Lung (tissue), 11 donors: ENCODE measurements at regions not wholly inside any gene's neighbourhood (a gene's known extent, or its start where the extent isn't known, plus 50 kb on each side); places are given as distances from the start of the nearest gene placed in this dataset.
"Not testable (repeated sequence)": the region's sequence is repeated elsewhere in the genome, so short reads cannot be mapped to it uniquely, and the experiment has no call there.

Experiments
- ATAC-seq: fragments of 200-7000 bp; cut with Tn5 transposase; one replicate; pipeline ENCODE4 v1.9.1; 2020; ENCODE audit warnings: moderate number of reproducible peaks; ENCODE audit not compliant: insufficient read depth, low FRiP score
- DNase-seq, 3 donors: peaks; one replicate each; pipeline ENCODE4 v3.0.0-alpha.2; 2013 to 2017
- H3K27ac ChIP-seq, 2 donors: one replicate each; pipeline ENCODE4 v1.5.1; 2013; ENCODE audit warnings: mild to moderate bottlenecking in 2 of 2, moderate library complexity in 2 of 2, control low read depth in 1 of 2, inconsistent platforms in 1 of 2, low read depth in 1 of 2, low read length in 1 of 2
- H3K27me3 ChIP-seq, 3 donors: one replicate each; pipeline ENCODE4 v1.5.1; 2013; ENCODE audit warnings: low read length in 2 of 3; ENCODE audit not compliant: control insufficient read depth in 3 of 3, insufficient read depth in 3 of 3
- H3K36me3 ChIP-seq, 4 donors: one replicate each; pipeline ENCODE4 v1.5.1; 2013; ENCODE audit warnings: low read length in 4 of 4, mild to moderate bottlenecking in 1 of 4, moderate library complexity in 1 of 4; ENCODE audit not compliant: control insufficient read depth in 4 of 4, insufficient read depth in 4 of 4
- H3K4me1 ChIP-seq, 5 donors: one replicate each; pipeline ENCODE4 v1.5.1; 2013; ENCODE audit warnings: low read length in 5 of 5, mild to moderate bottlenecking in 2 of 5, moderate library complexity in 1 of 5; ENCODE audit not compliant: control insufficient read depth in 5 of 5, insufficient read depth in 5 of 5
- H3K4me3 ChIP-seq: one replicate; pipeline ENCODE4 v1.5.1; 2013; ENCODE audit warnings: mild to moderate bottlenecking, control low read depth, moderate library complexity
- H3K9ac ChIP-seq, 2 donors: one replicate each; pipeline ENCODE4 v1.5.1; 2013; ENCODE audit warnings: low read length in 2 of 2, control low read depth in 1 of 2; ENCODE audit not compliant: insufficient read depth in 1 of 2
- H3K9me3 ChIP-seq, 4 donors: one replicate each; pipeline ENCODE4 v1.5.1; 2013; ENCODE audit warnings: low read length in 3 of 4, mild to moderate bottlenecking in 1 of 4, moderate library complexity in 1 of 4; ENCODE audit not compliant: control insufficient read depth in 4 of 4, insufficient read depth in 3 of 4
- WGBS, 2 donors: extraction: QIAGEN DNeasy Blood & Tissue Kit; methylation state at CpG; one replicate each; pipeline ENCODE4 v1.1.7; 2013; 5-methylcytosine and 5-hydroxymethylcytosine counted together
- TF ChIP-seq, protein P1 (sequence below): IDR thresholded peaks from 2 replicates; pipeline ENCODE4 v1.5.1; 2012; ENCODE audit warnings: mild to moderate bottlenecking; ENCODE audit errors: control extremely low read depth, extremely low read depth
- donor health status: control.
- donor health status: control.
- donor health status: Bipolar disorder and iron deficiency.
- donor health status: healthy.
- donor health status: DM: yes; HTN: yes; CAD: no.

DNA sequence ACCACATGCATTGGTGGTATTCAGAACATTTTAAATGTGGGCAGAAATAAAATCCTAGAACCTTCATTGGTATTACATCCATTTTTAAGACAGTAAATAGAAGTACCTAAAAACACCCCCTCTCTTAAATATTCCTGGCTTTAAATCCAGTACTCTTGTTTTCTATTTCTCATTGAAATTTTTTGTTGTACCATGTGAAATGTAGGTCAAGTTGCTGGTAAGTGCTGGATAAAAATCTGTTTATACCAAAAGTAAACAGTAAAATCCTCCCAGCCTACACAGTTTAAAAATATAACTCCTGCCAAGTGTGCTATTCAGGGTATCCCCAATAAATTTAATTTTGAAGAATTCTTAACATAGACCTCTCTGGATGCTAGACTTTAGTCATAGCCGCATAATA lies 75.0 kb upstream of the FST start:
- no peak for ATAC-seq
- Histone ChIP-seq H3K36me3 (no peaks in the 10 kb centered on the region), H3K27ac (no peak overlapping the region), H3K9ac (no peak overlapping the region), H3K9me3 (no peaks in the 10 kb centered on the region), H3K4me3 (no peak overlapping the region), H3K27me3 (no peaks in the 10 kb centered on the region), H3K4me1 (no peaks in the 10 kb centered on the region)
- TF ChIP-seq, protein P1, sequence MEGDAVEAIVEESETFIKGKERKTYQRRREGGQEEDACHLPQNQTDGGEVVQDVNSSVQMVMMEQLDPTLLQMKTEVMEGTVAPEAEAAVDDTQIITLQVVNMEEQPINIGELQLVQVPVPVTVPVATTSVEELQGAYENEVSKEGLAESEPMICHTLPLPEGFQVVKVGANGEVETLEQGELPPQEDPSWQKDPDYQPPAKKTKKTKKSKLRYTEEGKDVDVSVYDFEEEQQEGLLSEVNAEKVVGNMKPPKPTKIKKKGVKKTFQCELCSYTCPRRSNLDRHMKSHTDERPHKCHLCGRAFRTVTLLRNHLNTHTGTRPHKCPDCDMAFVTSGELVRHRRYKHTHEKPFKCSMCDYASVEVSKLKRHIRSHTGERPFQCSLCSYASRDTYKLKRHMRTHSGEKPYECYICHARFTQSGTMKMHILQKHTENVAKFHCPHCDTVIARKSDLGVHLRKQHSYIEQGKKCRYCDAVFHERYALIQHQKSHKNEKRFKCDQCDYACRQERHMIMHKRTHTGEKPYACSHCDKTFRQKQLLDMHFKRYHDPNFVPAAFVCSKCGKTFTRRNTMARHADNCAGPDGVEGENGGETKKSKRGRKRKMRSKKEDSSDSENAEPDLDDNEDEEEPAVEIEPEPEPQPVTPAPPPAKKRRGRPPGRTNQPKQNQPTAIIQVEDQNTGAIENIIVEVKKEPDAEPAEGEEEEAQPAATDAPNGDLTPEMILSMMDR: no peak
- no peak for DNase-seq
- WGBS, 2 donors: 89 to 92% methylated on average over 1 of the region's 1 CpG

DNA sequence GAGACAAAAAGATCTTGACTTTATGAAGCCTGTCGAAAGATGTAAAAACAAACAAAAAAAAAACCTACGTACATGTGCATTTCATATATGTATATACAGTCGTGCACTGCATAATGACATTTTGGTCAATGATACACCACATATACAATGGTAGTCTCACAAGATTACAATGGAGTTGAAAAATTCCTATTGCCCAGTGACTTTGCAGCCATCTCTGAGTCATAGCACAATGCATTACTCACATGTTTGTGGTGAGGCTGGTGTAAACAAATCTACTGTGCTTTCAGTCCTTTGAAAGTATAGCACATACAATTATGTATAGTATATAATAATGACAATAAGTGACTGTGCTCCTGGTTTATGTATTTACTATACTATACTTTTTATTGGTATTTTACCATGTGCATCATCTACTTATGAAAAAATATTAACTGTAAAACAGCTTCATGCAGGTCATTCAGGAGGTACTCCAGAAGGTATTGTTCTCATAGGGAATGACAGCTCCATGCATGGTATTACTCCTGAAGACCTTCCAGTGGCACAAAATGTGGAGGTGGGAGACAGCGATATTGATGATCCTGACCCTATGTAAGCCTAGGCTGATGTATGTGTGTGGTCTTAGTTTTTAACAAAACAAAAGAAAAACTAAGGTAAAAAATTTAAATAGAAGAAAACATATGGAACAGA lies 73.7 kb upstream of the FST start:
- Histone ChIP-seq H3K36me3 (no peaks in the 10 kb centered on the region), H3K4me3 (no peak overlapping the region), H3K9me3 (no peaks in the 10 kb centered on the region), H3K4me1 (no peaks in the 10 kb centered on the region), H3K9ac (no peak overlapping the region), H3K27ac (no peak overlapping the region), H3K27me3 (no peaks in the 10 kb centered on the region)
- 95 to 98% methylated on average over 4 of the region's 4 CpGs for WGBS, 2 donors
- ATAC-seq (no peak), DNase-seq (no peak)
- TF ChIP-seq, protein P1: no peak

DNA sequence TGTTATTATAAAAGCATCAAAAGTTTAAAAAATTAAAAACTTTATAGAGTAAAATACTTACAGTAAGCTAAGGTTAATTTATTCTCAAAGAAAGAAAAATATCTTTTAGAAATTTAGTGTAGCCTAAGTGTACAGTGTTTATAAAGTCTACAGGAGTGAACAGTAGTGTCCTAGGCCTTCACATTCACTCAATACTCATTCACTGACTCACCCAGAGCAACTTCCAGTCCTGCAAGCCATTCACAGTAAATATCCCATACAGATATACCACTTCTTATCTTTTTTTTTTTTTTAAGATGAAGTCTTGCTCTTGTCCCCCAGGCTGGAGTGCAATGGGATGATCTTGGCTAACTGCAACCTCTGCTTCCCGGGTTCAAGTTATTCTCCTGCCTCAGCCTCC lies 73.1 kb upstream of the FST start:
- Histone ChIP-seq H3K27ac (no peak overlapping the region), H3K4me1 (no peaks in the 10 kb centered on the region), H3K36me3 (no peaks in the 10 kb centered on the region), H3K27me3 (no peaks in the 10 kb centered on the region), H3K9ac (no peak overlapping the region), H3K9me3 (no peaks in the 10 kb centered on the region), H3K4me3 (no peak overlapping the region)
- ATAC-seq (no peak), DNase-seq (no peak)
- TF ChIP-seq, protein P1: no peak
- WGBS, 2 donors: 98 to 100% methylated on average over 1 of the region's 1 CpG

DNA sequence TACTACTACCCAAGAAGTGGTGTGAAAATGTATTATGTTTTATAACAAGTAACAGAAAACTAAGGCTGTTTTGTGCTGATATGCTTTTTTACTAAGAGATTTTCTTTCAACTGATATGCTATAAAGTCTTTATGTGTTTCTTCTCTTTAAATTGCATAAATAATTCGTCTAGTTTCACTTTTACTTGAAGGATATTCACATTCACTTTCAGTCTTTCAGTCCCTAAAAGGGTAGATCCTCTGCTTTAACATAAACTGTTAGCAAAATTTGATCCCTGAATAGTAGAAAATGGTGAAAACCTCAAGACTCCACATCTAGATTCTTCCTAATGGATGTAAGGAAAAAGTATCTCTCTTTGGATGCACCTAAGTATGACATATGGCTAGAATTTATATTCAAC lies 69.0 kb upstream of the FST start:
- ATAC-seq: no peak

DNA sequence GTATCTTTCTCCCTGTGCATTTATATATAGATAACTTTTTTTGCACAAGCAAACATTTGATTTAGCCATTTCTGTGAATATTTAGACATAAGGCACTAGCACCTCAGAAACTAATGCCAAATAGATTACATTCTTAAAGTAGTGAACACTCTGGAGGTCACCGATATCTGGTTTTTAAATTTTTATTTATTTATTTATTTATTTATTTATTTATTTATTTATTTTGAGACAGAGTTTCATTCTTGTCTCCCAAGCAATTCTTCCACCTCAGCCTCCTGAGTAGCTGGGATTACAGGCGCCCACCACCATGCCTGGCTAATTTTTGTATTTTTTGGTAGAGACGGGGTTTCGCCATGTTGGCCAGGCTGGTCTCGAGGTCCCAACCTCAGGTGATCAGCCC lies 67.9 kb upstream of the FST start:
- not testable (repeated sequence) for H3K9ac ChIP-seq, H3K27ac ChIP-seq, H3K9me3 ChIP-seq, ATAC-seq, H3K4me3 ChIP-seq, H3K27me3 ChIP-seq, H3K4me1 ChIP-seq, DNase-seq, H3K36me3 ChIP-seq
- WGBS, 2 donors: 97 to 98% methylated on average over 5 of the region's 5 CpGs

More for the DNA sequence above, 69.0 kb upstream of the FST start:
- TF ChIP-seq, protein P1: no peak
- Histone ChIP-seq H3K9me3 (peaks cover 0 to 2% (median 0%) of the 10 kb centered on the region in 4 donors), H3K36me3 (no peaks in the 10 kb centered on the region), H3K4me1 (no peaks in the 10 kb centered on the region), H3K27me3 (no peaks in the 10 kb centered on the region), H3K4me3 (no peak overlapping the region), H3K27ac (no peak overlapping the region), H3K9ac (no peak overlapping the region)
- 24 to 42% methylated on average over 1 of the region's 1 CpG for WGBS, 2 donors
- DNase-seq: no peak
